H1 (cell line): ENCODE measurements at regions not wholly inside any gene's neighbourhood (a gene's known extent, or its start where the extent isn't known, plus 50 kb on each side); places are given as distances from the start of the nearest gene placed in this dataset.

Source experiments
- CTCF ChIA-PET: fragments of 300-600 bp; sonication (Branson Sonifier 250); formaldehyde crosslinking; loops from one replicate; lab custom pipeline; 2021; ENCODE audit not compliant: partially characterized antibody; lab: Charles Lee
- POLR2A ChIA-PET: fragments of 300-600 bp; sonication (Branson Sonifier 250); formaldehyde crosslinking; loops from one replicate; lab custom pipeline; 2021; ENCODE audit warnings: inconsistent platforms; ENCODE audit not compliant: partially characterized antibody; lab: Charles Lee
- DNase-seq, 2 experiments: peaks; one replicate each; pipeline versions ENCODE4 v3.0.0 to v3.0.0-alpha.2; 2010 to 2022; ENCODE audit warnings: low spot score in 2 of 2, low read depth in 1 of 2, mixed read lengths in 1 of 2
- FAIRE-seq: peaks from 2 replicates; lab custom pipeline; 2011; peaks lifted over from hg19 to GRCh38; lab: Jason Lieb, UNC
- H2AFZ ChIP-seq: 2 replicates; pipeline ENCODE4 v1.8.1; 2012; ENCODE audit warnings: low read length, inconsistent platforms
- H2AK5ac ChIP-seq: 2 replicates; pipeline ENCODE4 v1.6.1; 2013; ENCODE audit warnings: low read depth, low read length
- H2BK120ac ChIP-seq: replicated peaks from 2 replicates; pipeline ENCODE3; 2013; ENCODE audit warnings: low read depth, low read length, inconsistent platforms
- H2BK12ac ChIP-seq: 2 replicates; pipeline ENCODE4 v1.6.1; 2013; ENCODE audit warnings: low read depth, low read length
- H2BK15ac ChIP-seq: 2 replicates; pipeline ENCODE4 v1.6.1; 2013; ENCODE audit warnings: low read length
- H2BK20ac ChIP-seq: 2 replicates; pipeline ENCODE4 v1.6.1; 2013; ENCODE audit warnings: low read length
- H2BK5ac ChIP-seq: 2 replicates; pipeline ENCODE4 v1.6.1; 2013; ENCODE audit warnings: low read depth, low read length
- H3K14ac ChIP-seq: 2 replicates; pipeline ENCODE4 v1.6.1; 2013; ENCODE audit warnings: inconsistent platforms; ENCODE audit not compliant: insufficient read length
- H3K18ac ChIP-seq: 2 replicates; pipeline ENCODE4 v1.6.1; 2013; ENCODE audit warnings: low read length; ENCODE audit errors: extremely low read depth
- H3K23ac ChIP-seq: 2 replicates; pipeline ENCODE4 v1.6.1; 2013; ENCODE audit warnings: inconsistent platforms; ENCODE audit not compliant: insufficient read length
- H3K23me2 ChIP-seq: 2 replicates; pipeline ENCODE4 v1.6.1; 2013; ENCODE audit warnings: low read depth, low read length
- H3K27ac ChIP-seq: 2 replicates; pipeline ENCODE4 v1.6.1; 2011; ENCODE audit warnings: low read depth, low read length, inconsistent platforms
- H3K27me3 ChIP-seq, 4 experiments: replicated peaks in 1 of 4; 1 replicate in 1 of 4; 2 replicates in 3 of 4; pipeline versions ENCODE4 v1.6.1 to v1.8.1; 2011 to 2013; ENCODE audit warnings: low read length in 3 of 4, mild to moderate bottlenecking in 3 of 4, inconsistent platforms in 2 of 4, mixed read lengths in 2 of 4, moderate library complexity in 1 of 4; ENCODE audit not compliant: control insufficient read depth in 3 of 4, insufficient read depth in 3 of 4; ENCODE audit errors: extremely low read depth in 1 of 4
- H3K36me3 ChIP-seq, 4 experiments: 2 replicates each; pipeline versions ENCODE4 v1.6.1 to v1.8.1; 2011 to 2013; ENCODE audit warnings: mild to moderate bottlenecking in 4 of 4, low read length in 3 of 4, moderate library complexity in 2 of 4, control low read depth in 1 of 4, inconsistent platforms in 1 of 4; ENCODE audit not compliant: insufficient read depth in 4 of 4, control insufficient read depth in 2 of 4
- H3K4ac ChIP-seq: replicated peaks from 2 replicates; pipeline ENCODE3; 2013; ENCODE audit warnings: low read length, low read depth, mixed read lengths, inconsistent platforms; ENCODE audit not compliant: insufficient read length
- H3K4me1 ChIP-seq, 4 experiments: replicated peaks in 1 of 4; 1 replicate in 1 of 4; 2 replicates in 3 of 4; pipeline versions ENCODE4 v1.6.1 to v1.8.1; 2011 to 2013; ENCODE audit warnings: low read length in 3 of 4, inconsistent platforms in 2 of 4, mixed read lengths in 1 of 4; ENCODE audit not compliant: insufficient read depth in 4 of 4, control insufficient read depth in 3 of 4
- H3K4me2 ChIP-seq, 2 experiments: 2 replicates each; pipeline versions ENCODE4 v1.6.1 to v1.8.1; 2011 to 2013; ENCODE audit warnings: low read depth in 2 of 2, low read length in 2 of 2, control low read depth in 1 of 2, inconsistent platforms in 1 of 2, mild to moderate bottlenecking in 1 of 2; ENCODE audit not compliant: insufficient read depth in 1 of 2
- H3K4me3 ChIP-seq, 4 experiments: fragments of 200-600, 300-600 bp in 1 of 4; sonication (generic), shearing (Covaris generic), sonication (Bioruptor Twin) in 1 of 4; 2 replicates each; pipeline versions ENCODE4 v1.5.1 to v1.8.1; 2011 to 2016; ENCODE audit warnings: low read length in 4 of 4, low read depth in 3 of 4, control low read depth in 2 of 4, inconsistent platforms in 2 of 4, mild to moderate bottlenecking in 2 of 4, mixed read lengths in 1 of 4, moderate library complexity in 1 of 4; ENCODE audit not compliant: insufficient read depth in 2 of 4; ENCODE audit errors: extremely low read depth in 1 of 4
- H3K56ac ChIP-seq: replicated peaks from 2 replicates; pipeline ENCODE3; 2013; ENCODE audit warnings: low read depth, mild to moderate bottlenecking, mixed read lengths, low read length, inconsistent platforms; ENCODE audit not compliant: insufficient read length
- H3K79me1 ChIP-seq: 2 replicates; pipeline ENCODE4 v1.6.1; 2013; ENCODE audit warnings: low read depth, low read length, control low read depth
- H3K79me2 ChIP-seq, 2 experiments: 2 replicates each; pipeline versions ENCODE4 v1.6.1 to v1.8.1; 2012 to 2013; ENCODE audit warnings: low read length in 2 of 2, mild to moderate bottlenecking in 2 of 2, inconsistent platforms in 1 of 2; ENCODE audit not compliant: insufficient read depth in 2 of 2, control insufficient read depth in 1 of 2
- H3K9ac ChIP-seq, 4 experiments: replicated peaks in 1 of 4; 1 replicate in 1 of 4; 2 replicates in 3 of 4; pipeline versions ENCODE4 v1.6.1 to v1.8.1; 2011 to 2013; ENCODE audit warnings: low read depth in 3 of 4, low read length in 3 of 4, control low read depth in 2 of 4, mild to moderate bottlenecking in 2 of 4, moderate library complexity in 2 of 4, inconsistent platforms in 1 of 4; ENCODE audit errors: extremely low read depth in 1 of 4
- H3K9me3 ChIP-seq, 2 experiments: 2 replicates each; pipeline versions ENCODE4 v1.6.1 to v1.8.1; 2012 to 2013; ENCODE audit warnings: mild to moderate bottlenecking in 2 of 2, moderate library complexity in 2 of 2, control low read depth in 1 of 2, inconsistent platforms in 1 of 2, low read depth in 1 of 2, low read length in 1 of 2, mixed read lengths in 1 of 2; ENCODE audit not compliant: insufficient read depth in 2 of 2
- H4K20me1 ChIP-seq, 2 experiments: replicated peaks in 1 of 2; 2 replicates each; pipeline versions ENCODE3 to v1.8.1; 2011 to 2013; ENCODE audit warnings: inconsistent platforms in 2 of 2, low read length in 2 of 2, mild to moderate bottlenecking in 1 of 2; ENCODE audit not compliant: insufficient read depth in 2 of 2, control insufficient read depth in 1 of 2
- H4K5ac ChIP-seq: 2 replicates; pipeline ENCODE4 v1.6.1; 2013; ENCODE audit warnings: low read length, low read depth, mixed read lengths, inconsistent platforms; ENCODE audit not compliant: insufficient read length
- H4K8ac ChIP-seq: 2 replicates; pipeline ENCODE4 v1.8.0; 2013; ENCODE audit warnings: mild to moderate bottlenecking, moderate library complexity, low read length, inconsistent platforms; ENCODE audit not compliant: insufficient read depth; ENCODE audit errors: extremely low read depth
- H4K91ac ChIP-seq: replicated peaks from 2 replicates; pipeline ENCODE3; 2013; ENCODE audit warnings: low read length, mixed read lengths, inconsistent platforms; ENCODE audit not compliant: insufficient read length
- BCL11A ChIP-seq, 2 experiments: IDR thresholded peaks; one replicate each; pipeline ENCODE4 v1.6.1; 2011; ENCODE audit warnings: low read depth in 2 of 2, low read length in 2 of 2, mild to moderate bottlenecking in 2 of 2
- CREB1 ChIP-seq: IDR thresholded peaks from 2 replicates; pipeline ENCODE4 v1.6.1; 2012; ENCODE audit warnings: inconsistent platforms
- CTBP2 ChIP-seq: IDR thresholded peaks from 2 replicates; pipeline ENCODE4 v1.7.0; 2011; ENCODE audit warnings: borderline replicate concordance, mild to moderate bottlenecking, moderate library complexity, mixed read lengths, low read length; ENCODE audit not compliant: insufficient read depth, insufficient read length
- EP300 ChIP-seq, 2 experiments: IDR thresholded peaks; 1 replicate in 1 of 2; 2 replicates in 1 of 2; pipeline ENCODE4 v1.6.1; 2011 to 2012; ENCODE audit warnings: low read depth in 2 of 2, low read length in 2 of 2, mild to moderate bottlenecking in 2 of 2, borderline replicate concordance in 1 of 2, inconsistent platforms in 1 of 2, moderate library complexity in 1 of 2
- HDAC6 ChIP-seq: IDR thresholded peaks from one replicate; pipeline ENCODE4 v1.7.1; 2012; ENCODE audit warnings: low read depth, mild to moderate bottlenecking, inconsistent platforms, low read length, moderate library complexity
- PHF8 ChIP-seq: fragments of 200-600 bp; sonication (generic); conservative IDR thresholded peaks from 2 replicates; pipeline ENCODE4 v1.7.1; 2012; ENCODE audit warnings: low read depth, mild to moderate bottlenecking, inconsistent platforms, low read length, moderate library complexity
- RAD21 ChIP-seq, 2 experiments: IDR thresholded peaks in 1 of 2; conservative IDR thresholded peaks in 1 of 2; 2 replicates each; pipeline ENCODE4 v1.6.1; 2011; ENCODE audit warnings: low read depth in 2 of 2, low read length in 2 of 2, improper control_type of control experiment in 1 of 2, inconsistent platforms in 1 of 2, mild to moderate bottlenecking in 1 of 2, moderate library complexity in 1 of 2
- RXRA ChIP-seq: IDR thresholded peaks from 2 replicates; pipeline ENCODE4 v1.6.1; 2011; ENCODE audit warnings: low read depth, mild to moderate bottlenecking, low read length, moderate library complexity; ENCODE audit not compliant: insufficient read depth
- WGBS, 2 experiments: shearing (Covaris generic) in 1 of 2; methylation state at CpG; one replicate each; pipeline versions ENCODE4 v1.1.6 to v1.1.7; 2013 to 2015; ENCODE audit warnings: low lambda C conversion rate in 2 of 2, mixed read lengths in 2 of 2, inconsistent platforms in 1 of 2, low coverage in 1 of 2, missing lambda C conversion rate in 1 of 2; ENCODE audit not compliant: insufficient replicate concordance in 2 of 2, insufficient coverage in 1 of 2, insufficient read length in 1 of 2; ENCODE audit errors: extremely low coverage in 1 of 2, missing lambda C conversion rate in 1 of 2; 5-methylcytosine and 5-hydroxymethylcytosine counted together

- H3K56ac ChIP-seq: no peak overlapping the region
- H3K9me3 ChIP-seq: no peaks in the 10 kb centered on the region
- no peak overlapping the region for H2BK12ac ChIP-seq
- POLR2A ChIA-PET: no interaction called here
- CTCF ChIA-PET: interaction anchor here (0.6 to 2.9 kb wide), 6 partner anchors 11 to 696 kb away, joined by 3 to 12 read pairs (median 4); no protein-coding TSS in a partner anchor
- whole genome bisulfite sequencing, 2 experiments: 88% methylated on average over 1 of the region's 1 CpG; no CpG with 5 or more reads in 1 of the 2 experiments
- H3K4me2 ChIP-seq: no peak overlapping the region
- H2BK120ac ChIP-seq: no peak overlapping the region
- no peak overlapping the region for H4K5ac ChIP-seq
- H3K23ac ChIP-seq: no peak overlapping the region
- H3K4ac ChIP-seq: no peak overlapping the region
- no peak overlapping the region for H3K14ac ChIP-seq
- FAIRE-seq (no peak), DNase-seq (no peak)
- no peak overlapping the region for H2AFZ ChIP-seq
- H3K4me3 ChIP-seq: no peak overlapping the region
- no peaks in the 10 kb centered on the region for H4K20me1 ChIP-seq
- no peak overlapping the region for H2AK5ac ChIP-seq
- H3K9ac ChIP-seq: no peak overlapping the region
- H3K36me3 ChIP-seq: no peaks in the 10 kb centered on the region
- no peak overlapping the region for H2BK5ac ChIP-seq
- no peak overlapping the region for H4K8ac ChIP-seq
- no peak overlapping the region for H2BK20ac ChIP-seq
- no peak overlapping the region for H4K91ac ChIP-seq
- H3K79me2 ChIP-seq: no peaks in the 10 kb centered on the region
- H3K27me3 ChIP-seq: no peaks in the 10 kb centered on the region
- H3K4me1 ChIP-seq: no peaks in the 10 kb centered on the region; a peak in 1 of 7 replicates
- no peak overlapping the region for H3K27ac ChIP-seq
- H3K23me2 ChIP-seq: no peaks in the 10 kb centered on the region
- H2BK15ac ChIP-seq: no peak overlapping the region
- no peaks in the 10 kb centered on the region for H3K79me1 ChIP-seq
- TF ChIP-seq BCL11A (IDR thresholded peaks at IDR 0.05; ENCODE audit: low read depth in 2 of 2, low read length in 2 of 2): no peak
- TF ChIP-seq HDAC6: no peak
- TF ChIP-seq CREB1: no peak
- no peak for TF ChIP-seq CTBP2
- TF ChIP-seq EP300 (IDR thresholded peaks at IDR 0.05; ENCODE audit: borderline replicate concordance in 1 of 2, low read depth in 2 of 2, low read length in 2 of 2): no peak
- no peak for TF ChIP-seq RXRA
- no peak for TF ChIP-seq PHF8
- TF ChIP-seq RAD21 (IDR thresholded peaks at IDR 0.05 in 1 of 2, conservative IDR thresholded peaks at IDR 0.05 in 1 of 2; ENCODE audit: low read depth in 2 of 2, low read length in 2 of 2): no peak
- H3K18ac ChIP-seq: no peak overlapping the region
Observed at GRCh38 chr1:164930833-164931232, 371.8 kb downstream of the PBX1 start.
